ENCODE measurements at regions not wholly inside any gene's neighbourhood (a gene's known extent, or its start where the extent isn't known, plus 50 kb on each side); places are given as distances from the start of the nearest gene placed in this dataset.
"Not testable (repeated sequence)": the region's sequence is repeated elsewhere in the genome, so short reads cannot be mapped to it uniquely, and the experiment has no call there.

GRCh38 chr16:16624367-16624766 is 245.4 kb downstream of the NPIPA7 start:
- TF ChIP-seq, protein P1, sequence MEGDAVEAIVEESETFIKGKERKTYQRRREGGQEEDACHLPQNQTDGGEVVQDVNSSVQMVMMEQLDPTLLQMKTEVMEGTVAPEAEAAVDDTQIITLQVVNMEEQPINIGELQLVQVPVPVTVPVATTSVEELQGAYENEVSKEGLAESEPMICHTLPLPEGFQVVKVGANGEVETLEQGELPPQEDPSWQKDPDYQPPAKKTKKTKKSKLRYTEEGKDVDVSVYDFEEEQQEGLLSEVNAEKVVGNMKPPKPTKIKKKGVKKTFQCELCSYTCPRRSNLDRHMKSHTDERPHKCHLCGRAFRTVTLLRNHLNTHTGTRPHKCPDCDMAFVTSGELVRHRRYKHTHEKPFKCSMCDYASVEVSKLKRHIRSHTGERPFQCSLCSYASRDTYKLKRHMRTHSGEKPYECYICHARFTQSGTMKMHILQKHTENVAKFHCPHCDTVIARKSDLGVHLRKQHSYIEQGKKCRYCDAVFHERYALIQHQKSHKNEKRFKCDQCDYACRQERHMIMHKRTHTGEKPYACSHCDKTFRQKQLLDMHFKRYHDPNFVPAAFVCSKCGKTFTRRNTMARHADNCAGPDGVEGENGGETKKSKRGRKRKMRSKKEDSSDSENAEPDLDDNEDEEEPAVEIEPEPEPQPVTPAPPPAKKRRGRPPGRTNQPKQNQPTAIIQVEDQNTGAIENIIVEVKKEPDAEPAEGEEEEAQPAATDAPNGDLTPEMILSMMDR (IDR thresholded peaks at IDR 0.05), result not testable (repeated sequence)
- not testable (repeated sequence) for TF ChIP-seq POLR2A (IDR thresholded peaks at IDR 0.05)
